H1 (cell line): ENCODE measurements at regions not wholly inside any gene's neighbourhood (a gene's known extent, or its start where the extent isn't known, plus 50 kb on each side); places are given as distances from the start of the nearest gene placed in this dataset.
A peak's percentile ranks its signal among the peaks of the same experiment; 100 is the strongest.

ENCODE experiments used
- CTCF ChIA-PET: fragments of 300-600 bp; sonication (Branson Sonifier 250); formaldehyde crosslinking; loops from one replicate; lab custom pipeline; 2021; ENCODE audit not compliant: partially characterized antibody; lab: Charles Lee
- POLR2A ChIA-PET: fragments of 300-600 bp; sonication (Branson Sonifier 250); formaldehyde crosslinking; loops from one replicate; lab custom pipeline; 2021; ENCODE audit warnings: inconsistent platforms; ENCODE audit not compliant: partially characterized antibody; lab: Charles Lee
- DNase-seq, 2 experiments: peaks; one replicate each; pipeline versions ENCODE4 v3.0.0 to v3.0.0-alpha.2; 2010 to 2022; ENCODE audit warnings: low spot score in 2 of 2, low read depth in 1 of 2, mixed read lengths in 1 of 2
- FAIRE-seq: peaks from 2 replicates; lab custom pipeline; 2011; peaks lifted over from hg19 to GRCh38; lab: Jason Lieb, UNC
- H2AFZ ChIP-seq: 2 replicates; pipeline ENCODE4 v1.8.1; 2012; ENCODE audit warnings: low read length, inconsistent platforms
- H2AK5ac ChIP-seq: 2 replicates; pipeline ENCODE4 v1.6.1; 2013; ENCODE audit warnings: low read depth, low read length
- H2BK120ac ChIP-seq: replicated peaks from 2 replicates; pipeline ENCODE3; 2013; ENCODE audit warnings: low read depth, low read length, inconsistent platforms
- H2BK12ac ChIP-seq: 2 replicates; pipeline ENCODE4 v1.6.1; 2013; ENCODE audit warnings: low read depth, low read length
- H2BK15ac ChIP-seq: 2 replicates; pipeline ENCODE4 v1.6.1; 2013; ENCODE audit warnings: low read length
- H2BK20ac ChIP-seq: 2 replicates; pipeline ENCODE4 v1.6.1; 2013; ENCODE audit warnings: low read length
- H2BK5ac ChIP-seq: 2 replicates; pipeline ENCODE4 v1.6.1; 2013; ENCODE audit warnings: low read depth, low read length
- H3K14ac ChIP-seq: 2 replicates; pipeline ENCODE4 v1.6.1; 2013; ENCODE audit warnings: inconsistent platforms; ENCODE audit not compliant: insufficient read length
- H3K18ac ChIP-seq: 2 replicates; pipeline ENCODE4 v1.6.1; 2013; ENCODE audit warnings: low read length; ENCODE audit errors: extremely low read depth
- H3K23ac ChIP-seq: 2 replicates; pipeline ENCODE4 v1.6.1; 2013; ENCODE audit warnings: inconsistent platforms; ENCODE audit not compliant: insufficient read length
- H3K23me2 ChIP-seq: 2 replicates; pipeline ENCODE4 v1.6.1; 2013; ENCODE audit warnings: low read depth, low read length
- H3K27ac ChIP-seq: 2 replicates; pipeline ENCODE4 v1.6.1; 2011; ENCODE audit warnings: low read depth, low read length, inconsistent platforms
- H3K27me3 ChIP-seq, 4 experiments: replicated peaks in 1 of 4; 1 replicate in 1 of 4; 2 replicates in 3 of 4; pipeline versions ENCODE4 v1.6.1 to v1.8.1; 2011 to 2013; ENCODE audit warnings: low read length in 3 of 4, mild to moderate bottlenecking in 3 of 4, inconsistent platforms in 2 of 4, mixed read lengths in 2 of 4, moderate library complexity in 1 of 4; ENCODE audit not compliant: control insufficient read depth in 3 of 4, insufficient read depth in 3 of 4; ENCODE audit errors: extremely low read depth in 1 of 4
- H3K36me3 ChIP-seq, 4 experiments: 2 replicates each; pipeline versions ENCODE4 v1.6.1 to v1.8.1; 2011 to 2013; ENCODE audit warnings: mild to moderate bottlenecking in 4 of 4, low read length in 3 of 4, moderate library complexity in 2 of 4, control low read depth in 1 of 4, inconsistent platforms in 1 of 4; ENCODE audit not compliant: insufficient read depth in 4 of 4, control insufficient read depth in 2 of 4
- H3K4ac ChIP-seq: replicated peaks from 2 replicates; pipeline ENCODE3; 2013; ENCODE audit warnings: low read length, low read depth, mixed read lengths, inconsistent platforms; ENCODE audit not compliant: insufficient read length
- H3K4me1 ChIP-seq, 4 experiments: replicated peaks in 1 of 4; 1 replicate in 1 of 4; 2 replicates in 3 of 4; pipeline versions ENCODE4 v1.6.1 to v1.8.1; 2011 to 2013; ENCODE audit warnings: low read length in 3 of 4, inconsistent platforms in 2 of 4, mixed read lengths in 1 of 4; ENCODE audit not compliant: insufficient read depth in 4 of 4, control insufficient read depth in 3 of 4
- H3K4me2 ChIP-seq, 2 experiments: 2 replicates each; pipeline versions ENCODE4 v1.6.1 to v1.8.1; 2011 to 2013; ENCODE audit warnings: low read depth in 2 of 2, low read length in 2 of 2, control low read depth in 1 of 2, inconsistent platforms in 1 of 2, mild to moderate bottlenecking in 1 of 2; ENCODE audit not compliant: insufficient read depth in 1 of 2
- H3K4me3 ChIP-seq, 4 experiments: fragments of 200-600, 300-600 bp in 1 of 4; sonication (generic), shearing (Covaris generic), sonication (Bioruptor Twin) in 1 of 4; 2 replicates each; pipeline versions ENCODE4 v1.5.1 to v1.8.1; 2011 to 2016; ENCODE audit warnings: low read length in 4 of 4, low read depth in 3 of 4, control low read depth in 2 of 4, inconsistent platforms in 2 of 4, mild to moderate bottlenecking in 2 of 4, mixed read lengths in 1 of 4, moderate library complexity in 1 of 4; ENCODE audit not compliant: insufficient read depth in 2 of 4; ENCODE audit errors: extremely low read depth in 1 of 4
- H3K56ac ChIP-seq: replicated peaks from 2 replicates; pipeline ENCODE3; 2013; ENCODE audit warnings: low read depth, mild to moderate bottlenecking, mixed read lengths, low read length, inconsistent platforms; ENCODE audit not compliant: insufficient read length
- H3K79me1 ChIP-seq: 2 replicates; pipeline ENCODE4 v1.6.1; 2013; ENCODE audit warnings: low read depth, low read length, control low read depth
- H3K79me2 ChIP-seq, 2 experiments: 2 replicates each; pipeline versions ENCODE4 v1.6.1 to v1.8.1; 2012 to 2013; ENCODE audit warnings: low read length in 2 of 2, mild to moderate bottlenecking in 2 of 2, inconsistent platforms in 1 of 2; ENCODE audit not compliant: insufficient read depth in 2 of 2, control insufficient read depth in 1 of 2
- H3K9ac ChIP-seq, 4 experiments: replicated peaks in 1 of 4; 1 replicate in 1 of 4; 2 replicates in 3 of 4; pipeline versions ENCODE4 v1.6.1 to v1.8.1; 2011 to 2013; ENCODE audit warnings: low read depth in 3 of 4, low read length in 3 of 4, control low read depth in 2 of 4, mild to moderate bottlenecking in 2 of 4, moderate library complexity in 2 of 4, inconsistent platforms in 1 of 4; ENCODE audit errors: extremely low read depth in 1 of 4
- H3K9me3 ChIP-seq, 2 experiments: 2 replicates each; pipeline versions ENCODE4 v1.6.1 to v1.8.1; 2012 to 2013; ENCODE audit warnings: mild to moderate bottlenecking in 2 of 2, moderate library complexity in 2 of 2, control low read depth in 1 of 2, inconsistent platforms in 1 of 2, low read depth in 1 of 2, low read length in 1 of 2, mixed read lengths in 1 of 2; ENCODE audit not compliant: insufficient read depth in 2 of 2
- H4K20me1 ChIP-seq, 2 experiments: replicated peaks in 1 of 2; 2 replicates each; pipeline versions ENCODE3 to v1.8.1; 2011 to 2013; ENCODE audit warnings: inconsistent platforms in 2 of 2, low read length in 2 of 2, mild to moderate bottlenecking in 1 of 2; ENCODE audit not compliant: insufficient read depth in 2 of 2, control insufficient read depth in 1 of 2
- H4K5ac ChIP-seq: 2 replicates; pipeline ENCODE4 v1.6.1; 2013; ENCODE audit warnings: low read length, low read depth, mixed read lengths, inconsistent platforms; ENCODE audit not compliant: insufficient read length
- H4K8ac ChIP-seq: 2 replicates; pipeline ENCODE4 v1.8.0; 2013; ENCODE audit warnings: mild to moderate bottlenecking, moderate library complexity, low read length, inconsistent platforms; ENCODE audit not compliant: insufficient read depth; ENCODE audit errors: extremely low read depth
- H4K91ac ChIP-seq: replicated peaks from 2 replicates; pipeline ENCODE3; 2013; ENCODE audit warnings: low read length, mixed read lengths, inconsistent platforms; ENCODE audit not compliant: insufficient read length
- BACH1 ChIP-seq: IDR thresholded peaks from 2 replicates; pipeline ENCODE4 v1.6.1; 2012; ENCODE audit warnings: low read length, improper control_type of control experiment
- CBX5 ChIP-seq: fragments of 300-800, 300-1000 bp; sonication (generic); IDR thresholded peaks from 2 replicates; pipeline ENCODE4 v1.7.1; 2016; ENCODE audit warnings: antibody characterized with exemption, low read length, low read depth
- WGBS, 2 experiments: shearing (Covaris generic) in 1 of 2; methylation state at CpG; one replicate each; pipeline versions ENCODE4 v1.1.6 to v1.1.7; 2013 to 2015; ENCODE audit warnings: low lambda C conversion rate in 2 of 2, mixed read lengths in 2 of 2, inconsistent platforms in 1 of 2, low coverage in 1 of 2, missing lambda C conversion rate in 1 of 2; ENCODE audit not compliant: insufficient replicate concordance in 2 of 2, insufficient coverage in 1 of 2, insufficient read length in 1 of 2; ENCODE audit errors: extremely low coverage in 1 of 2, missing lambda C conversion rate in 1 of 2; 5-methylcytosine and 5-hydroxymethylcytosine counted together

DNA sequence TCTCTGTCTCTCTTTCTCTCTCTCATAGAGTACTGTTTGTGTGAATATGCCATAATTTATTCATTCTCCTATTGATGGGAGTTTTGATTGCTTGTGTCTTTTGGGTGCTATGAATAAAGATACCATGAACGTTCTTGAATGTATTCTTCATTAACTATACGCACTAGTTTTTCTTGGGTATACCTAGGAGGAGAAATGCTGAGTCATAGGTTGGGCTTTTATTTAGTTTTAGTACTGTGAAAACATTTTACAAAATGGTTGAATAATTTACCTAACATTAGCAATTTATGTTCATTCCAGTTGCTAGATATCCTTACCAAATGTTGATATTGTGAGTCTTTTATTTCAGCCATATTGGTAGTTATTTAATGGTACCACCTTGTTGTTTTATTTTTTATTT lies 192.5 kb downstream of the NPR3 start:
- Histone ChIP-seq H3K23ac (no peak overlapping the region), H3K27me3 (no peaks in the 10 kb centered on the region), H3K56ac (no peak overlapping the region), H3K79me2 (no peaks in the 10 kb centered on the region), H4K20me1 (no peaks in the 10 kb centered on the region), H2AK5ac (no peak overlapping the region), H4K8ac (no peak overlapping the region), H2BK20ac (no peak overlapping the region), H2BK5ac (no peak overlapping the region), H3K4ac (no peak overlapping the region), H2BK12ac (no peak overlapping the region), H3K4me3 (no peak overlapping the region), H3K14ac (no peak overlapping the region), H3K4me2 (no peak overlapping the region), H3K18ac (no peak overlapping the region), H3K4me1 (no peaks in the 10 kb centered on the region), H4K5ac (no peak overlapping the region), H2BK15ac (no peak overlapping the region), H3K9ac (no peak overlapping the region), H3K36me3 (no peaks in the 10 kb centered on the region), H3K23me2 (no peaks in the 10 kb centered on the region), H2BK120ac (no peak overlapping the region), H2AFZ (no peak overlapping the region), H3K27ac (no peak overlapping the region), H3K79me1 (no peaks in the 10 kb centered on the region), H4K91ac (no peak overlapping the region), H3K9me3 (0 out of 4 replicates have a peak, but pooled peaks cover 0 to 3% of the 10 kb centered on the region in 2 experiments)
- ChIA-PET CTCF (no interaction called here), POLR2A (no interaction called here)
- FAIRE-seq (no peak), DNase-seq (no peak)
- WGBS, 2 experiments = 41% methylated on average over 2 of the region's 2 CpGs; no CpG with 5 or more reads in 1 of the 2 experiments
- TF ChIP-seq BACH1 (peak; percentile 56; the same call in 1 of the 2 replicates), CBX5 (no peak)
